HG02943 (cell line): ENCODE measurements at regions not wholly inside any gene's neighbourhood (a gene's known extent, or its start where the extent isn't known, plus 50 kb on each side); places are given as distances from the start of the nearest gene placed in this dataset.

Experiments used
- ATAC-seq: cut with Tn5 transposase; IDR thresholded peaks from one replicate; pipeline ENCODE4 v1.9.1; 2021; ENCODE audit warnings: mild to moderate bottlenecking, low read depth, moderate library complexity; ENCODE audit not compliant: unreplicated experiment

- no peak for ATAC-seq
These were observed 194.3 kb downstream of the MYCN start for GRCh38 chr2:16134436-16135165.

- no peak for ATAC-seq
These were observed 190.6 kb downstream of the MYCN start for GRCh38 chr2:16130906-16131400.

GRCh38 chr2:16130541-16130880 is 190.2 kb downstream of the MYCN start:
- ATAC-seq = no peak

- no peak for ATAC-seq
These were observed 189.6 kb downstream of the MYCN start for GRCh38 chr2:16129716-16130540.

GRCh38 chr2:16128746-16129610 is 188.6 kb downstream of the MYCN start:
- no peak for ATAC-seq

- no peak for ATAC-seq
These were observed 187.6 kb downstream of the MYCN start for GRCh38 chr2:16127958-16128357.

- ATAC-seq = no peak
These were observed 187.1 kb downstream of the MYCN start for GRCh38 chr2:16127276-16127940.

GRCh38 chr2:16126517-16127275 is 186.3 kb downstream of the MYCN start:
- ATAC-seq = no peak

GRCh38 chr2:16125614-16126516 is 185.5 kb downstream of the MYCN start:
- ATAC-seq = no peak

- ATAC-seq = no peak
These were observed 184.7 kb downstream of the MYCN start for GRCh38 chr2:16124881-16125613.

GRCh38 chr2:16123856-16124780 is 183.8 kb downstream of the MYCN start:
- no peak for ATAC-seq

GRCh38 chr2:16123421-16123820 is 183.1 kb downstream of the MYCN start:
- ATAC-seq = no peak

- ATAC-seq = no peak
These were observed 182.2 kb downstream of the MYCN start for GRCh38 chr2:16122556-16122955.

GRCh38 chr2:16121986-16122390 is 181.6 kb downstream of the MYCN start:
- ATAC-seq = no peak

- no peak for ATAC-seq
These were observed 181.1 kb downstream of the MYCN start for GRCh38 chr2:16121231-16121985.

- ATAC-seq = no peak
These were observed 180.3 kb downstream of the MYCN start for GRCh38 chr2:16120591-16121180.
